ENCODE measurements at regions not wholly inside any gene's neighbourhood (a gene's known extent, or its start where the extent isn't known, plus 50 kb on each side); places are given as distances from the start of the nearest gene placed in this dataset.

GRCh38 chr3:46113608-46114007 lies 86.3 kb upstream of the XCR1 start:
- TF ChIP-seq POLR2AphosphoS5 (IDR thresholded peaks at IDR 0.05) (no peak), CTCF (IDR thresholded peaks at IDR 0.05) (no peak), POLR2A (IDR thresholded peaks at IDR 0.05) (no peak)
